HG02623 (cell line): ENCODE measurements at regions not wholly inside any gene's neighbourhood (a gene's known extent, or its start where the extent isn't known, plus 50 kb on each side); places are given as distances from the start of the nearest gene placed in this dataset.

ENCODE experiments used
- ATAC-seq: cut with Tn5 transposase; IDR thresholded peaks from one replicate; pipeline ENCODE4 v1.9.1; 2021; ENCODE audit warnings: moderate library complexity; ENCODE audit not compliant: unreplicated experiment

DNA sequence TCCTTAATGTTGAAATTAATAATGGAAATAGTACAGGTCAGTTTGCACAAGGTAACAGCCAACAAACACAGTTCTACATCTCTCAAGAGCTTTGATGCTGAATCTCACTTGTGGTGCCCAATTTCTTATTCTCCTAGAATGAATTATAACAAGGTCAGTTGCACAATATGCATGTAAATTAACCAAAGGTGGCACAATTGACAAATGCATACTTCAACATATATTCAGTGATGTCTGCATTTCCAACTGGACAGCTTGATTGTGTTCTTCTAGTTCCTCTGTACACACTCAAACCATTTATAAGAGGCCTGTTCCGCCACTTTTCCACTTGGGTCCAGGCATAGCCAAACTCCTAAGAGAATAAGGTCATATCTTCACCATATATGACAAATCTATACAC is 210.3 kb upstream of the EPHA5 start:
- ATAC-seq, result no peak

DNA sequence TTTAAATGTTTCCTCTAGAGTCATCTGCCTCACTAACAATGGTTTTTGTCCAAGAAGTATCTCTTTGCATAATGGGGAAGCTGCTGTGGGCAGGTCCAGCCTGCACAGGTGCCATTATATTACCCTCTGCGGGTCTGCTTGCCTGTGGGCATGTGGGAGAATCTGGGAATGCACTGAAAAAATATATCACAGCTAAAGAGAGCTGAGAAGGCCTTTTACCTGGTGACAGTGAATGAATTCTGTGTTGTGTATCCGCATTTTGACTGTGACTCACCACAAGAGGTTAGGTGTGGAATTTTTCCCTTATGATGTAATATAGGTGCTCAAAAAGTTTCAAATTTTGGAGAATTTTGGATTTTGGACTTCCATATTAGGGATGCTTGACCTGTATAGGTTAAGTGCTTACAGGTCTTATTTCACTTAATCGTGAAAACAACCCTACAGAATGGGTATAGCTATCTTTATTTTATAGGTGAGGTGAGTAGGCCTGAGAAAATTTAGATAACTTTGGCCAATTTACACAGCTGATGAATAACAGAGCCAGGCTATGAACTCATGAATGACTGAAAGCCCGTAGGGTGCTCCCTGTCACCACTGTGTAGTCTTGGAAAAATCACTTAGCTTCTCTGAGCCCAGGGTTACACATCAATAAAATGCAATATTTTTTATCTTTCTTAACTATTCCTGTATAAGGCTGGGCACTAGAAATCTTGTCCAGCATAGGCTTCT is 198.0 kb upstream of the EPHA5 start:
- ATAC-seq, result no peak

DNA sequence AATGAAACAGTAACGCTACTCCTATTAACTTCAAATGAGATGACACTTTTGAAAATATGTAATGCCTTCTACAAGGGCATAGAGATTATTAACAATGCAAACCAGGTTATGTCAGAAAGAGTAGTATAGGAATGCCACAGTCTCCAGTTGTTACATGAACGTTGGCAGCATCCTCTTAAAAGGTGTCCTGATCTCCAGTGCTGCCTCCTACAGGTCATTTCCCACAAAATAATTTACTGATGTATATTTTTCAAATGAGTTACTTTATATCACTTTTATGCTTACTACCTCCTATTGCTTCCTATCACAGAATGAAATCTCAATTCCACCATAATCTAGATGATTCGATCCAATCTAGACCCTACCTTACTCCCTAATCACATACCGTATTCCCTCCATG is 195.2 kb upstream of the EPHA5 start:
- no peak for ATAC-seq

DNA sequence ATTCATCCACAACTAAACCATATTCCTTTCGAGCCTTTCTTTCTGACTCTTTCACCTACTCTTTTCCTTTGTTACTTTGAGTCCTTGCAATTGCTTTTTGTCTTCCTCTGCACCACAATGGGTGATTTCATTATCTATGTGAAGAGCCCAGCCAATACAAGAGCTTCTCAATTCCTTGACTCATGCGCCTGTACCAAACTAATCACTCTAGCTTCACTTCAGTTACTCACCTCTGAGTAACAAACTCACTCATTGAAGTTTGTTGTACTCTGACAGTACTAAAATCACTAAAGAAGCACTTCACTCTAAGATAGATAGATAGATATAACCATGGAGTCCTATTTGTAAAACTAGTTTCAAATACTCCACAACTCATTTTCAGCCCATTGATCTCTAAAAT is 191.7 kb upstream of the EPHA5 start:
- no peak for ATAC-seq

DNA sequence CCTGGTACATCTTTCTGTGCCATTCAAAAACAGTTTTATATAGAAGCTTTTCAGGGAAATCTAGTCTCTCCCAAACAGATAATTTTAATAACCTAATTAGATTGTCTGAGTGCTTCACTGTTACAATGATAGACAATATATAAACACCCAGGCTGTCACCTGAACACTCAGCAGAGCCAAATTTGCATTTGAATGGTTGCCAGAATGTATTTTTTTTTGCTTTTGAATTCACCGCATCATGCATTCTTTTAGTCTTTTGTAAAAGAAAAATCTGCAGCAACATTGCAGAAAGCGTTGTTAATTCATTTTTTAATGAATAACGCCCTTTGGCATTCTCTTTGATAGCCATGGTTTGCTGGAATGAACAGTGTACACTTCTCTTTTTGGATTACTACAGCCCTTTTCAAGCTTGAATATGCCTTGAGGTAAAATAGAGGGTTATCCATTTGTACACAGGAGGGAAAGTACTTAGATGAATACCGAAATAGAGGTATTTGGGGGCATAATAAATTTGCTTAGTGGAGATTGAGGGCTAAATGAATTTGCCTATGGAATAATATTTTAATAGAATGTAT is 175.0 kb upstream of the EPHA5 start:
- ATAC-seq, result no peak

DNA sequence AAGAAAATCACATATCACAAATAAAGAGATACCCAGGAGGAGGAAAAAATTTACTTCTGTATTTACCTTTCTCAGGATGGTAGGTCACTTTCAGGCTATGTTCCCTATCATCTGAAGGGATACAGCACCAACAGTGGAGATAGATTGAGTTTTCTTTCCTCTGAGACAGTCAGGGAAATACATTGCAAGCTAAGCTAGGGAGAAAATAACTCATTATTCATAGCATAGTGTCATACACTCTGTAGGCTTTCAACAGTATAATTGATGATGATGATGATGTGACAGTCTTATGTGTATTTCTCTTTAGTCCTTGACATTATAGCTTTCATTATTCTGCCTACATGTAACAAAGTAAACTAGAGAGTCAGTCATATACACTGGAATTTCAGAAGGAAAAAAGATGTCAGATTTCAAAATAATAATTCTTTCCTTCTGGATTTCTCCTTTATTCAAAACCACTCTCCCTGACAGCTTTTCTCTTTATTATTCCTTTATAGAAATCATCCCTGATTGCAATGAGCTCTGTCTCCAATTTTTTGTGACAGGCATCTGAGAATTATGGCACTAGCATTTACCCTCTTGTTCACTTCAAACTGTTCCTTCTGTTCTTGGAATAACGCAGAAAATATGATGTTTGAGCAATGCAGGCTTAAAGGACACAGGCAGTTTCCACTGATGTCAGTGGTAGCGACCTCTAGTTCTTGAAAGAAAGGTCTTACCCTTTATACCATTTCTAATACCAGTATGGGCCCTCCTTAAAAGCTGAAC is 169.1 kb upstream of the EPHA5 start:
- no peak for ATAC-seq

DNA sequence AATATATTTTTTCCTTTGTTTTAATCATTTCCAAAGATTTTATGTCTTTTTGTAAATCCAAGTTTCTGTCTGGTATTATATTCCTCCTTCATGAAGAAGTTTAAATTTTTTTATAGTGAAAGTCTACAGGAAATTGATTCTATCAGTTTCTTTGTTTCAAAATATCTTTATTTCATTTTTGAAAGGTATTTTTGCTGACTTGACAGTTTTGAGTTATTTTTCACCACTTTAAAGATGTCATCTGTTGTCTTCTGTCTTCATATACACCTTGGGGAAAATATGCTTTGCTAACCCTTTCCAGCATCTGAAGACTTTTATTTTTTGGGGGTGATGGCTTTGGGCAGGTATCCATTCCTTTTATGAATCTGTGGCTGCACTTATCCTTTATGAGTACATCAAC is 164.4 kb upstream of the EPHA5 start:
- no peak for ATAC-seq

DNA sequence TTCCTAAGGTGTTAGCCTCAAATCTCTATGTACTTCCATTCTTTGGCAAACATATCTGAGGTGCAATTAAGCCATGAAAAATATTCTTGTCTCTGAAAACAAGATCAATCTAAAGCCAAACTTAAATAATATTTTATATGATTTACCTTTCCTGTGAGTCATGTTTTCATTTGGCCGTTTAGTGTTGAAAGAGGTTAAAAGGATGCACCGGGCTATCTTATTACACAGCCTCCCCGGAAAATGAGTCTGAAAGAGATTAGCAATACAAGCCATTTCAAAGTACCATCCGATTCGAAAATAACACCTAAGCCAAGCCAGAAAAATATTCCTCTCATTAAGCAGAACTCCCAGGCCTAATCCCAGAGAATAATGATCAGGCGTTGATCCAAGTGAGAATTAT is 161.5 kb upstream of the EPHA5 start:
- ATAC-seq, result no peak

DNA sequence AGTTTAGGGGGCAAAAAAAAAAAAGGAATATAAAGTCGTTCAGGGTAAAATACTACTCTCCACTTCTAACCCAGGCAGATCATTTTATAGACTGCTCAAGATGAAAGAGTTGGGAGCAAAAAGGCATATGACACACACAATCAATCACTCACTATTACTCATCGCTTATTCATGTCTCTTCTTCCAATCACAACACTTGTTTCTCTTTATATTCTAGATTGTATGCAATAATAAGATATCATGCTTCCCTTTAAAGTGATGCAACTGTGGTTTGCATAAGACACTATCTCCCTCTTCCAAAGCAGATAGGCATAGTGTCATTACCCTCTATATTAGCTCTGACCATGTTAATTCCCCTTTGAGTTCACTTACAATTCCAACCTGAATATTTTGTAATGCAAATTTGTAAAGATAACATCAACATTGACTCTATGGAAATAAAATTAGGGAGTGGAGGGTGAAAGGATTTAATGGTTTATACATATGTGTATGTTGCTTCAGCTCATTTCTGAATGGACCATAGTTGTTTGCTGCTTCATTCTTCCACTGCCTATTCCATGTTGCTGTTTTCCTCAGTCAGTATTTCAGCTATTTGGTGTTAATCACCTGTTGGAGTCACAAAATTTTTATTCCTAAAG is 154.9 kb upstream of the EPHA5 start:
- no peak for ATAC-seq

DNA sequence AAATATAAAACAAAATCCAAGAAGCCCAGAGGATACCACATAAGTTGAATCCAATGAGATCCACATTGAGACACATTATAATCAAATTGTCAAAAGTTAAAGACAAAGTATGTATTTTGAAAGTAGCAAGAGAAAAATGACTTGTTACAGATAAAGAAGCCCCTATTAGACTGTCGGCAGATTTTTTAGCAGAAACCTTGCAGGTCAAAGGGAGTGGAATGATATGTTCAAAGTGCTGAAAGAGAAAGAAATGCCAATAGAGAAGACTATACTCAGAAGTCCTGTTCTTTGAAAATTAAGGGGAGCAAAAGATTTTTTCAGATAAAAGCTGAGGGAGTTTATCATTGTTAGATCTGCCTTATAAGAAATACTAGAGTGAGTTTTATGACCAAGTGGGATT is 148.9 kb upstream of the EPHA5 start:
- no peak for ATAC-seq

DNA sequence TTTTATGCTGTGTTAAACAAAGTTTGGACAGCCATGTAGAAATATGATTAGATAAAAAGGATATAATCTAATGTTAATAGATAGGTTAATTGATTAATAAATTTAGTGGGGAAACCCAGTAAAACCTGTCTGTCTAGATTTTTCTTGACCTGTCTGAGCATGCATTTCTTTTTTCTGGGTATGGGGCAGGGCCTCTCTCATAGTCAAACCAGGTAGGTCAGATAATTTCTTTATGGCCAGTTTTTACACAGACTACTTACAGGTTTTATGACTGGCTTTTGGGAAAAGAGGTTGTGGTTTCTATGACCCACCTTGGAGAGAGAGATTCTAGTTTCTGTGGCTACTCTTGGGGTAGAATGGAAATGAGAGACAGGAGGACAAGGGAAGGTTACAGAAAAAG is 135.6 kb upstream of the EPHA5 start:
- no peak for ATAC-seq

DNA sequence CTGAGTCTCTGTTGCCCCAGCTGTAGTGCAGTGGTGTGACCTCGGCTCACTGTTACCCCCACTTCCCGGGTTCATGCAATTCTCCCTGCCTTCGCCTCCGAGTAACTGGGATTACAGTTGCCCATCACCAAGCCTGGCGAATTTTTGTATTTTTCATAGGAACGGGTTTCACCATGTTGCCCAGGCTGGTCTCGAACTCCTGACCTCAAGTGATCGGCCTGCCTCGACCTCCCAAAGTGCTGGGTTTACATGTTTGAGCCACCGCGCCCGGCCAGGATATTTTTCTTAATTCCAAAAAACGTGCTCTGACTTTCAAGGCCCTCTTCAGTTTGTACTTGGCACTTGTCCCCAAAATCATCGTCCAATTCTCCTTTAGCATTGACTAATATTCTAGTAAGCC is 129.2 kb upstream of the EPHA5 start:
- no peak for ATAC-seq

DNA sequence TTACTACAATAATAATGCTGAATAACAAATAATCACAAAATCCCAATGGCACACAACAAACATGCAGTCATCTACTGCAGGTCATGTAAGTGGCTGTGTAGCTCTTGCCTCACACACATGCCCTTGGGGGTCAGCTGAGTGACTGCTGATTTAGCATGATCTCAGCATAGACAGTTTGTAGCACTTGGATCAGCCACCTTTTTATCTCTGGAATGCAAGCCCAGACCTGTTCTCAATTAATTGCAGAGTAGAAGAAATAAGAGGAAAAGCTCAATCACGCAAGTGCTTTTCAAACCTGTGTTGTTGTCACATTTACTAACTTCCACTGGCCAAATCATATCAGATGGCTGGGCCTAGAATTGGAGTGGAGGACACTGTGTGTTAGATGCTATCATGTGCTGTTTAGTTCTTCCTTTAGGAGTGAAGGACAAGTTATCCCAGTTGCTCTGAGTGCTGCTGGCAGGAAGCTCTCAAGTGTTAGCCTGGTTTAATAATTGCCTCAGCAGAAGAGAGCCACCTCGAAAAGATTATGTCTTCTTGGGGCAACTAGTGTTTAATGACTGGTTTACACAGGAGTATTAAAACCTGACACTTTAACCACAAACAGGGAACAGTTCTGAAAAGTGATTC is 128.3 kb upstream of the EPHA5 start:
- ATAC-seq, result no peak

DNA sequence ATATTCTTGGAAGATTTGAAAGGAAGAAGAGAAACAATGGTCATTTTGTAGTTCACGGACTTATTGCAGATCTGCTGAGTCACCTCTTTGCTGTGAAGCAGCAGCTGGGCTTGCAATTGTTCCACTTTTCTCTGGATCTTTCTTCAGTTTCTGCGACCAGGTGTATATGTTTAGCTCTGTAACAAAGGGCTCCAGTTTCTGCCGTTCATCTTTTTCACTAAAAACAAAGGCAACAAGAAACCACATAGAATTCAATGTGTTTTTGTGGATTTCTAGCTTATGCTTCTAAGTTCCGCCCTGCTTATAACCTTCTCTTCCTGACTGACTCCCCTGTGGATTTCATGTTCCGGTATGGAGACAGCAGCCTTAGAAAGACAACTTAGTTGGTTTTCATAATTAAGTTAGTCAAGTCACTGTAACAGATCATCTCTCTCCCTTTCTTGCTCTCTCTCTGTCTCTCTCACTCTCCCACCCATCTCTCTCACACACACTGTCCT is 121.6 kb upstream of the EPHA5 start:
- ATAC-seq, result no peak

DNA sequence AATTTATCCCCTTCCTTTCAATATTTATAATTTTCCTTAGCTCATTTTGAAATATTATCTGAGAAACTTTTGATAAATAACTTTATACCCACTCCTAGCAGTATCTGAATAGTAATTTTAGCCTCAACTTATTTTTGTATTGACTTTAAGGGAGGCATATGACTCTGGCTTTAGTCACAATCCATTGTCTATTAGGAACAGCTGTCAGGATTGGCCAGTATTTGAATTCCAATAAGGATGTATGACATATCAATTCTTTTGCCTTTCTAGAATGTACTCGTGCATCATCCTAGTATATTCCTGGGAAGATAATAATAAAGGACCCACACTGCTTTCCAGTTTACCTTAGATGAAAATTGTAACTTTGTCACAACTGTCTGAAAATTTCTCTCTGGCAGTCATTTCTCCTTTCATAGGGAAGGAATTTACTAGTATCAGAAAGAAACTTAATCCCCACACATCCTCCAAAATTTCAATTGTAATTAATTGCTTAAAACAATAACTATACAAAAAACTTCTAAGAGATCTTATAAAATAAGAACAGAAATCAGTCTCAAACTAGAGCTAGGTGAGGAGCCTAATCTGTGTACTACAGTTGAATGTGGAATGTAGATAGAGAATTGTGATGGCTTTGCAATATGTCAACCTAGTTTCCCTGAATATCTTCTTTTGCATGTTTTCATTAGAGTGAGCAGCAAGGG is 121.0 kb upstream of the EPHA5 start:
- no peak for ATAC-seq

DNA sequence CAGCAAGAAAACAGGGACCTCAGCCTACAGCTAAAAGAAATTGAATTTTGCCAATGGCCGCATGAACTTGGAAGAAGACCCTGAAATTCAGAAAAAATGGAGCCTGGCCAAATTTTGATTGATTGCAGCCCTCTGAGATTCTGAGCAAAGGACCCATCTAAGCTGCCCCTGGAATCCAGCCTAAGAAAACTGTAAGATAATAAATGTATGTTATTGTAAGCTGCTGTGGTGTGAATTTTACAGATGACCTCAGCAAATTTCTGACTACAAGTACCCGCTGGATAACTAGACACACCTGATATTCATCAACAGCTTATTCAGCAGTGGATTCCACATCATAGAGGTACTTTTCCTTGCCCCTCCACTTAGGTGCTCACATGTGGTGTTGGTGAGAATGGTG is 119.5 kb upstream of the EPHA5 start:
- no peak for ATAC-seq

DNA sequence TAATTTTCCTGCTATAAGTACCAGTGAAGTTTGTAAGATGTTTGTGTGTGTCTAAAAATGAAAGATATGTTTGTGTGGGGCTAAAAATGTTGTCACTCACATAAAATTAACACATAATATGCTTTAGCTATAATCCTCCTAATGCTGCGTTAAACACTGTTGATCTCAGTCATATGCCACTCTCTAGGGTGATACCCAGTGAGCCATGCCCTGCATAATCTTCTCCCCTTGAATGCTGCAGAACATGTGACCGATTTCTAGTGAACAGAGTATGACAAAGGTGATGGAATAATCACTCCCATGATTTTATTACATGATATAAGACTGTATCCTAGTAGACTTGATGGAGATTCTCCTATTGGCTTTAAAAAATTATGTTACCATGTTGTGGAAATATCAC is 119.1 kb upstream of the EPHA5 start:
- no peak for ATAC-seq

DNA sequence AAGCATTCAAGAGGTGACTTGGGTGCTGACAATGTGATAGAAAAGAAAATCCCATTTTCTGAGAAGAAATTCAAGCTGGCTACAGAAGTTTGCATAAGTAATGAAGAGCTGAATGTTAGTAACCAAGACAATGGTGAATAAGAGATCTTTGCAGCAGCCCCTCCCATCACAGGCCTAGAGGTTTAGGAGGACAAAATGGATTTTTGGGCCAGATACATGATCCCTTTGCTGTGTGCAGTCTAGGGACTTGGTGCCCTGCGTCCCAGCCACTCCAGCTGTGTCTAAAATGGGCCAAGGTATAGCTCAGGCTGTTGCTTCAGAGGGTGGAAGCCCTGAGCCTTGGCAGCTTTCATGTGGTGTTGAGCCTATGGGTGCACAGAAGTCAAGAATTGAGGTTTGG is 107.0 kb upstream of the EPHA5 start:
- ATAC-seq, result no peak

DNA sequence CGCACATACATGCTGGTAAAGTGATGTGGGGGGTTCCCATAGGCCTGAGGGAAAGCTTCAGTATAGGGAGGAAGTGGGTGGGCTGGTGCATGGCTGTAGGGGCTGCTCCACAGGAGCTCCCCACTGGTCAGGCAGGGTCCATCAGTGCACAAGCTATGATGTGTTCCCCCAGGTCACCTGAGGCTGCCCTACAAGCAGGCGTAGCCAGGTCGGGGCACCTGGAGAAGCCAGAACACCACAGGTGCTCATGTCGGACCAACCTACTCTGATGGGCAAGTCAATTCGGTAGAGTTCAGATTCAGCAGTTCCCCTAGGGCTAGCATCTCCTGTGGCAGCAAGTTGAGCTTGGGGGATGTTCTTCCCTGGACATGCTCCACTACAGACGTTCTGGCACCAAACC is 103.3 kb upstream of the EPHA5 start:
- ATAC-seq, result no peak

DNA sequence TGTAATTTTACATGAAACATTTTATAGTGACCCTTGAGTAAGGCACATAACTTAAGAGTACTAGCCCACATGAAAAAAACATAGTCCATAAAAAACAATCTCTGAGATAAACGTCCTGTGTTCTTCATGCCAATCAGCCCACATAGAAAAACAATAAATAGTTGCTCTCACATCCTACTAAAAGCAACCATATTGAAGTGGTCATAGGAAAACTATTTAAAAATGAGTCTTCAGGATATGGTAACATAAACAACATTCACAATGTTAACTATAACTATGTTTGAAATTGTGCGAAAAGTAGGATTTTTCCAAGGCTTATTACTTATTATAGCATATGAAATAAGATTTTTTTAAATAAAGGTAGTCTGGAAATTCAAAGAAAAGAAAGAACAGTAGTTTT is 77.1 kb upstream of the EPHA5 start:
- ATAC-seq, result no peak

DNA sequence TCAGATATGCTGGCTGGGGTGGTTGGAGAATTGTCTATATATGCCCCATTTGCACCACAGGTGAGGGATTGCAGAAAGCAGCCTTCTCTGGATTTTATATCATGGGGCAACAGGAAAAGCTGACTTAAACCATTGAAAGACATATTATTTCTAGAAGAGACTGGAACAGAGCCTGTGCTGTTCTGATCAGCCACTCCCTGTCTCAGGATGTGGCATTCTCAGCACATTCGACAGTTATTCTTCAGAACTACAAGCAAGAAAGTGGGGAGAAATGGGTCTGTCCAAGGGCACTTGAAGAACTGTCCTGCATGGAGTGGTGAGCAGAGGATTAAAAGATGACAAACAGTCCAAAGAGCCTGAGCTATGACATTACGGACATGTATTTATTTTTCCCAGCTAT is 67.8 kb upstream of the EPHA5 start:
- no peak for ATAC-seq
